ENCODE measurements at regions not wholly inside any gene's neighbourhood (a gene's known extent, or its start where the extent isn't known, plus 50 kb on each side); places are given as distances from the start of the nearest gene placed in this dataset.

DNA sequence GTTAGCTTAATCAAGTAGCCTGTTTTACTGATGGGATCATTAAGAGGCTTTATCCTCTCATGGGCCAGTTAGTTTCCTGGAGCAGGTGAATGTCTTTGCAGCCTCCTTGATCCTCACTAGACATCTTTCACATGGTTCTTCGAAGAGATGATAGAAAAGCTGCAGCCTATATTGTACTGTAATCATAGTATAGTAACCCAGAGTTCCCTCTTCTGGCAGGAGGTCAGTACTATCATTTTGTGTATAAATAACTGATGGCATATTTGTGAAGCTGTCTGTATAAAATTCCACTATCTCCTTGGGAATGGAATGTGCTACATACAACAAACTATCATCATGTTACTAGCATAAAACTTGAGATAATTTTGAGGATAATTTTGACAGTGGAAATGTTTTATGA is 123.8 kb upstream of the PRPS1L1 start:
- TF ChIP-seq, protein P1, sequence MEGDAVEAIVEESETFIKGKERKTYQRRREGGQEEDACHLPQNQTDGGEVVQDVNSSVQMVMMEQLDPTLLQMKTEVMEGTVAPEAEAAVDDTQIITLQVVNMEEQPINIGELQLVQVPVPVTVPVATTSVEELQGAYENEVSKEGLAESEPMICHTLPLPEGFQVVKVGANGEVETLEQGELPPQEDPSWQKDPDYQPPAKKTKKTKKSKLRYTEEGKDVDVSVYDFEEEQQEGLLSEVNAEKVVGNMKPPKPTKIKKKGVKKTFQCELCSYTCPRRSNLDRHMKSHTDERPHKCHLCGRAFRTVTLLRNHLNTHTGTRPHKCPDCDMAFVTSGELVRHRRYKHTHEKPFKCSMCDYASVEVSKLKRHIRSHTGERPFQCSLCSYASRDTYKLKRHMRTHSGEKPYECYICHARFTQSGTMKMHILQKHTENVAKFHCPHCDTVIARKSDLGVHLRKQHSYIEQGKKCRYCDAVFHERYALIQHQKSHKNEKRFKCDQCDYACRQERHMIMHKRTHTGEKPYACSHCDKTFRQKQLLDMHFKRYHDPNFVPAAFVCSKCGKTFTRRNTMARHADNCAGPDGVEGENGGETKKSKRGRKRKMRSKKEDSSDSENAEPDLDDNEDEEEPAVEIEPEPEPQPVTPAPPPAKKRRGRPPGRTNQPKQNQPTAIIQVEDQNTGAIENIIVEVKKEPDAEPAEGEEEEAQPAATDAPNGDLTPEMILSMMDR (IDR thresholded peaks at IDR 0.05 in 2 of 3, conservative IDR thresholded peaks at IDR 0.05 in 1 of 3; ENCODE audit: borderline replicate concordance in 1 of 3, insufficient read depth in 1 of 3, low read depth in 2 of 3, low read length in 2 of 3) = no peak
- TF ChIP-seq POLR2A (IDR thresholded peaks at IDR 0.05; ENCODE audit: borderline replicate concordance, extremely low read depth, insufficient read depth, insufficient read length) = no peak
- TF ChIP-seq, protein P2, sequence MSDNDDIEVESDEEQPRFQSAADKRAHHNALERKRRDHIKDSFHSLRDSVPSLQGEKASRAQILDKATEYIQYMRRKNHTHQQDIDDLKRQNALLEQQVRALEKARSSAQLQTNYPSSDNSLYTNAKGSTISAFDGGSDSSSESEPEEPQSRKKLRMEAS (IDR thresholded peaks at IDR 0.05) = no peak
- no peak for TF ChIP-seq ZFX (IDR thresholded peaks at IDR 0.05)
- TF ChIP-seq JUND (IDR thresholded peaks at IDR 0.05) = no peak
- TF ChIP-seq SIN3A (IDR thresholded peaks at IDR 0.05; ENCODE audit: low read depth) = no peak
- TF ChIP-seq POLR2AphosphoS5 (IDR thresholded peaks at IDR 0.05; ENCODE audit: low read depth, low read length) = no peak
- H3K4me1 ChIP-seq (ENCODE audit: control insufficient read depth in 1 of 2, insufficient read depth in 2 of 2, low read length in 2 of 2) = no peaks in the 10 kb centered on the region
- no peaks in the 10 kb centered on the region for H3K9me2 ChIP-seq (ENCODE audit: insufficient read depth)
- no peaks in the 10 kb centered on the region for H3K9me3 ChIP-seq (ENCODE audit: control insufficient read depth in 1 of 2, insufficient read depth in 1 of 2, low read depth in 1 of 2, low read length in 2 of 2)
- no peak overlapping the region for H2AFZ ChIP-seq (ENCODE audit: low read depth, low read length, poor library complexity, severe bottlenecking)
- no peak overlapping the region for H3K9ac ChIP-seq (ENCODE audit: low read length)
- CTCF ChIA-PET = interaction anchor here (1.2 kb wide), 1 partner anchor 381 kb away, joined by 4 read pairs; no protein-coding TSS in a partner anchor
- H4K20me1 ChIP-seq (ENCODE audit: insufficient read depth) = no peaks in the 10 kb centered on the region
- RAD21 ChIA-PET (ENCODE audit: low non-redundant PET in 1 of 2, low total read pairs in 2 of 2, uncharacterized antibody in 2 of 2, unreplicated experiment in 2 of 2) = no interaction called here
- H3K4me3 ChIP-seq (replicated peaks in 1 of 2; ENCODE audit: low read depth in 1 of 2, low read length in 2 of 2) = no peak overlapping the region
- no peaks in the 10 kb centered on the region for H3K79me2 ChIP-seq (ENCODE audit: insufficient read depth, low read length)
- no TSS peak for BruUV-seq (replicated peaks)
- H3K4me2 ChIP-seq (ENCODE audit: low read length) = no peak overlapping the region
- ATAC-seq (no peak), DNase-seq (ENCODE audit: low read depth, low spot score) (no peak)
- POLR2A ChIA-PET = no interaction called here
- intact Hi-C loops (cut with micrococcal nuclease) = no loop called here
- no peak overlapping the region for H3K27ac ChIP-seq (ENCODE audit: low read depth, low read length)
- H3K27me3 ChIP-seq (ENCODE audit: insufficient read depth, low read length) = no peaks in the 10 kb centered on the region
- H3K36me3 ChIP-seq (ENCODE audit: control insufficient read depth in 1 of 2, insufficient read depth in 2 of 2, low read length in 2 of 2) = no peaks in the 10 kb centered on the region

DNA sequence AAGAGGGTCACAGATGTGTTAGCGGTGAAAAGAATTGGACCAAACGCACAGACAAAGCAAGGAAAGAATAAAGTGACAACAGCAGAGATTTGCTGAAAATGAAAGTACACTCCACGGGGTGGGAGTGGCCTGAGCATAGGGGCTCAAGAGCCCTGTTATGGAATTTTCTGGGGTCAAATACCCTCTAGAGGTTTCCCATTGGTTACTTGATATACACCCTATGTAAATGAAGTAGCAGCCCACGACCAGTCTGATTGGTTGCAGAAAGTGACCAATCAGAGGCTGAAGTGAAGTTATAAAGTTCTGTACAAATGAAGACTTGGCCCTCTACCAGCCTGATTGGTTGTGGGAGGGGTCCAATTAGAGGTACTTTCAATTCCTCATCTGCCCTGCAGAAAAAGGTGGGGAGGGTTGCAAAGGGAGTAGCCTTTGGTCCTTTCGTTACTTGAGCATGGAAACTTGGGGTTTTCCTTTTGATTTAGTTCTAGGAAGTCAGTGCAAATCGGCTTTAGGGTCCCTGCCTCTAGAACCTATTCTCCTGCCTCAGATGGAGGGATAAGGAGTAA is 125.6 kb upstream of the PRPS1L1 start:
- no peaks in the 10 kb centered on the region for H3K9me3 ChIP-seq (ENCODE audit: control insufficient read depth in 1 of 2, insufficient read depth in 1 of 2, low read depth in 1 of 2, low read length in 2 of 2)
- ATAC-seq = no peak
- no TSS peak for BruUV-seq (replicated peaks)
- H3K4me3 ChIP-seq (replicated peaks in 1 of 2; ENCODE audit: low read depth in 1 of 2, low read length in 2 of 2) = no peak overlapping the region
- H3K9ac ChIP-seq (ENCODE audit: low read length) = no peak overlapping the region
- H3K27me3 ChIP-seq (ENCODE audit: insufficient read depth, low read length) = no peaks in the 10 kb centered on the region
- no peaks in the 10 kb centered on the region for H3K79me2 ChIP-seq (ENCODE audit: insufficient read depth, low read length)
- ChIA-PET POLR2A (no interaction called here), RAD21 (ENCODE audit: low non-redundant PET in 1 of 2, low total read pairs in 2 of 2, uncharacterized antibody in 2 of 2, unreplicated experiment in 2 of 2) (no interaction called here), CTCF (no interaction called here)
- TF ChIP-seq SIN3A (IDR thresholded peaks at IDR 0.05; ENCODE audit: low read depth) (no peak), POLR2AphosphoS5 (IDR thresholded peaks at IDR 0.05; ENCODE audit: low read depth, low read length) (no peak), EZH2 (IDR thresholded peaks at IDR 0.05) (no peak), CBX3 (IDR thresholded peaks at IDR 0.05; ENCODE audit: low read depth) (no peak)
- TF ChIP-seq, protein P3, sequence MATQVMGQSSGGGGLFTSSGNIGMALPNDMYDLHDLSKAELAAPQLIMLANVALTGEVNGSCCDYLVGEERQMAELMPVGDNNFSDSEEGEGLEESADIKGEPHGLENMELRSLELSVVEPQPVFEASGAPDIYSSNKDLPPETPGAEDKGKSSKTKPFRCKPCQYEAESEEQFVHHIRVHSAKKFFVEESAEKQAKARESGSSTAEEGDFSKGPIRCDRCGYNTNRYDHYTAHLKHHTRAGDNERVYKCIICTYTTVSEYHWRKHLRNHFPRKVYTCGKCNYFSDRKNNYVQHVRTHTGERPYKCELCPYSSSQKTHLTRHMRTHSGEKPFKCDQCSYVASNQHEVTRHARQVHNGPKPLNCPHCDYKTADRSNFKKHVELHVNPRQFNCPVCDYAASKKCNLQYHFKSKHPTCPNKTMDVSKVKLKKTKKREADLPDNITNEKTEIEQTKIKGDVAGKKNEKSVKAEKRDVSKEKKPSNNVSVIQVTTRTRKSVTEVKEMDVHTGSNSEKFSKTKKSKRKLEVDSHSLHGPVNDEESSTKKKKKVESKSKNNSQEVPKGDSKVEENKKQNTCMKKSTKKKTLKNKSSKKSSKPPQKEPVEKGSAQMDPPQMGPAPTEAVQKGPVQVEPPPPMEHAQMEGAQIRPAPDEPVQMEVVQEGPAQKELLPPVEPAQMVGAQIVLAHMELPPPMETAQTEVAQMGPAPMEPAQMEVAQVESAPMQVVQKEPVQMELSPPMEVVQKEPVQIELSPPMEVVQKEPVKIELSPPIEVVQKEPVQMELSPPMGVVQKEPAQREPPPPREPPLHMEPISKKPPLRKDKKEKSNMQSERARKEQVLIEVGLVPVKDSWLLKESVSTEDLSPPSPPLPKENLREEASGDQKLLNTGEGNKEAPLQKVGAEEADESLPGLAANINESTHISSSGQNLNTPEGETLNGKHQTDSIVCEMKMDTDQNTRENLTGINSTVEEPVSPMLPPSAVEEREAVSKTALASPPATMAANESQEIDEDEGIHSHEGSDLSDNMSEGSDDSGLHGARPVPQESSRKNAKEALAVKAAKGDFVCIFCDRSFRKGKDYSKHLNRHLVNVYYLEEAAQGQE (IDR thresholded peaks at IDR 0.05; ENCODE audit: low read depth) = no peak
- H3K9me2 ChIP-seq (ENCODE audit: insufficient read depth) = no peaks in the 10 kb centered on the region
- no peak overlapping the region for H3K4me2 ChIP-seq (ENCODE audit: low read length)
- intact Hi-C loops (cut with micrococcal nuclease) = no loop called here
- no peaks in the 10 kb centered on the region for H4K20me1 ChIP-seq (ENCODE audit: insufficient read depth)
- H3K36me3 ChIP-seq (ENCODE audit: control insufficient read depth in 1 of 2, insufficient read depth in 2 of 2, low read length in 2 of 2) = no peaks in the 10 kb centered on the region
- no peak overlapping the region for H2AFZ ChIP-seq (ENCODE audit: low read depth, low read length, poor library complexity, severe bottlenecking)
- no peaks in the 10 kb centered on the region for H3K4me1 ChIP-seq (ENCODE audit: control insufficient read depth in 1 of 2, insufficient read depth in 2 of 2, low read length in 2 of 2)
- DNase-seq (ENCODE audit: low read depth, low spot score) = no peak
- no peak overlapping the region for H3K27ac ChIP-seq (ENCODE audit: low read depth, low read length)
